CD4-positive, alpha-beta T cell (primary cell): ENCODE measurements at regions not wholly inside any gene's neighbourhood (a gene's known extent, or its start where the extent isn't known, plus 50 kb on each side); places are given as distances from the start of the nearest gene placed in this dataset.

ENCODE experiments used
- ATAC-seq: fragments of 200-7000 bp; cut with Tn5 transposase; one replicate; pipeline ENCODE4 v1.10.0; 2022; ENCODE audit warnings: mild to moderate bottlenecking; ENCODE audit not compliant: poor library complexity
- CTCF ChIA-PET: fragments of 350-600 bp; sonication (Branson Sonifier 250); formaldehyde crosslinking; loops from one replicate; lab custom pipeline; 2021; ENCODE audit warnings: antibody characterized with exemption, inconsistent platforms; lab: Charles Lee
- POLR2A ChIA-PET: fragments of 350-600 bp; sonication (Branson Sonifier 250); formaldehyde crosslinking; loops from one replicate; lab custom pipeline; 2021; ENCODE audit warnings: antibody characterized with exemption, inconsistent platforms; lab: Charles Lee
- DNase-seq, 14 experiments: peaks; one replicate each; pipeline ENCODE4 v3.0.0-alpha.2; 2013 to 2020; ENCODE audit warnings: mixed read lengths in 2 of 14
- H3K27ac ChIP-seq, 2 donors: one replicate each; pipeline versions ENCODE4 v1.5.1 to v1.7.0; 2013; ENCODE audit warnings: low read length in 2 of 2, low read depth in 1 of 2, mild to moderate bottlenecking in 1 of 2
- H3K27me3 ChIP-seq, 2 experiments: 1 replicate in 1 of 2; 2 replicates in 1 of 2; pipeline versions ENCODE4 v1.6.1 to v1.7.0; 2013; ENCODE audit warnings: low read length in 2 of 2, control low read depth in 1 of 2, mild to moderate bottlenecking in 1 of 2, moderate library complexity in 1 of 2; ENCODE audit not compliant: insufficient read depth in 2 of 2, control insufficient read depth in 1 of 2
- H3K36me3 ChIP-seq: one replicate; pipeline ENCODE4 v1.6.1; 2013; ENCODE audit warnings: low read length, control low read depth; ENCODE audit not compliant: insufficient read depth
- H3K4me1 ChIP-seq: one replicate; pipeline ENCODE4 v1.6.1; 2013; ENCODE audit warnings: low read length, control low read depth; ENCODE audit not compliant: insufficient read depth
- H3K4me3 ChIP-seq: one replicate; pipeline ENCODE4 v1.5.1; 2013; ENCODE audit warnings: mild to moderate bottlenecking, low read length, moderate library complexity
- H3K9me3 ChIP-seq, 2 experiments: 1 replicate in 1 of 2; 2 replicates in 1 of 2; pipeline versions ENCODE4 v1.6.1 to v1.7.0; 2013; ENCODE audit warnings: low read length in 2 of 2, mild to moderate bottlenecking in 2 of 2, control low read depth in 1 of 2, moderate library complexity in 1 of 2; ENCODE audit not compliant: control insufficient read depth in 1 of 2, insufficient read depth in 1 of 2
- H3K27ac Mint-ChIP-seq: one replicate; pipeline ENCODE4 v1.8.0; 2020; ENCODE audit warnings: mixed read lengths
- H3K27me3 Mint-ChIP-seq: one replicate; pipeline ENCODE4 v1.8.0; 2021; ENCODE audit warnings: mixed read lengths
- H3K36me3 Mint-ChIP-seq: one replicate; pipeline ENCODE4 v1.8.0; 2021; ENCODE audit warnings: low read depth, mixed read lengths
- H3K4me1 Mint-ChIP-seq: one replicate; pipeline ENCODE4 v1.8.0; 2021; ENCODE audit warnings: low read depth, mixed read lengths
- H3K4me3 Mint-ChIP-seq: one replicate; pipeline ENCODE4 v1.8.0; 2020; ENCODE audit warnings: mild to moderate bottlenecking, mixed read lengths
- H3K9me3 Mint-ChIP-seq: one replicate; pipeline ENCODE4 v1.8.0; 2020; ENCODE audit warnings: mixed read lengths
- CTCF ChIP-seq: fragments of 200-600 bp; IDR thresholded peaks from one replicate; pipeline ENCODE4 v1.8.0; 2022; ENCODE audit warnings: antibody characterized with exemption, mild to moderate bottlenecking
- intact Hi-C, 2 experiments: fragments of 100-400 bp; cut with DNase I in 1 of 2; cut with micrococcal nuclease in 1 of 2; formaldehyde crosslinking; loops; one replicate each; pipeline versions ENCODE4 v1.15.1 to v1.9.0; 2023 to 2025; cut with DNase I, micrococcal nuclease

- no peak overlapping the region for H3K27ac ChIP-seq
- TF ChIP-seq CTCF = no peak
- ATAC-seq = no peak
Measured at GRCh38 chr12:132433641-132434395, 56.1 kb upstream of the FBRSL1 start.

GRCh38 chr12:132432721-132433577 lies 57.0 kb upstream of the FBRSL1 start:
- no peaks in the 10 kb centered on the region for H3K9me3 Mint-ChIP-seq
- no peak for TF ChIP-seq CTCF
- Histone ChIP-seq H3K4me3 (no peak overlapping the region), H3K9me3 (no peaks in the 10 kb centered on the region), H3K36me3 (no peaks in the 10 kb centered on the region), H3K27me3 (no peaks in the 10 kb centered on the region), H3K27ac (no peak overlapping the region), H3K4me1 (peaks cover 73% of the 10 kb centered on the region)
- ATAC-seq (no peak), DNase-seq (no peak)
- H3K36me3 Mint-ChIP-seq = no peaks in the 10 kb centered on the region
- intact Hi-C loops = loop anchor here in 1 of 2 experiments (5.0 kb wide), 1 partner anchor 34 kb away; no protein-coding TSS in a partner anchor
- H3K4me3 Mint-ChIP-seq = peak overlapping the region; percentile 54
- H3K27me3 Mint-ChIP-seq = no peaks in the 10 kb centered on the region
- ChIA-PET POLR2A (interaction anchor here (1.5 kb wide), 1 partner anchor 59 kb away, joined by 3 read pairs; no protein-coding TSS in a partner anchor), CTCF (no interaction called here)
- peaks cover 39% of the 10 kb centered on the region for H3K4me1 Mint-ChIP-seq
- H3K27ac Mint-ChIP-seq = no peak overlapping the region

More at GRCh38 chr12:132433641-132434395, 56.1 kb upstream of the FBRSL1 start:
- ChIA-PET CTCF (no interaction called here), POLR2A (no interaction called here)
- no peak overlapping the region for H3K27ac Mint-ChIP-seq
- no peak overlapping the region for H3K4me3 Mint-ChIP-seq
- H3K27me3 ChIP-seq = no peaks in the 10 kb centered on the region
- H3K27me3 Mint-ChIP-seq = no peaks in the 10 kb centered on the region
- H3K4me3 ChIP-seq = no peak overlapping the region
- H3K9me3 Mint-ChIP-seq = no peaks in the 10 kb centered on the region
- H3K4me1 ChIP-seq = peaks cover 82% of the 10 kb centered on the region
- H3K9me3 ChIP-seq = no peaks in the 10 kb centered on the region
- no peak for DNase-seq
- peaks cover 42% of the 10 kb centered on the region for H3K4me1 Mint-ChIP-seq
- H3K36me3 ChIP-seq = no peaks in the 10 kb centered on the region
- intact Hi-C loops = loop anchor here in 1 of 2 experiments (5.0 kb wide), 1 partner anchor 33 kb away; no protein-coding TSS in a partner anchor
- H3K36me3 Mint-ChIP-seq = no peaks in the 10 kb centered on the region

GRCh38 chr12:132432126-132432705 lies 57.7 kb upstream of the FBRSL1 start:
- intact Hi-C loops = loop anchor here in 1 of 2 experiments (5.0 kb wide), 1 partner anchor 35 kb away; no protein-coding TSS in a partner anchor
- Histone ChIP-seq H3K9me3 (no peaks in the 10 kb centered on the region), H3K4me1 (peaks cover 66% of the 10 kb centered on the region), H3K27me3 (no peaks in the 10 kb centered on the region), H3K4me3 (no peak overlapping the region), H3K36me3 (no peaks in the 10 kb centered on the region), H3K27ac (no peak overlapping the region)
- no peak for TF ChIP-seq CTCF
- POLR2A ChIA-PET = interaction anchor here (1.5 kb wide), 1 partner anchor 60 kb away, joined by 3 read pairs; no protein-coding TSS in a partner anchor
- H3K27ac Mint-ChIP-seq = no peak overlapping the region
- no peaks in the 10 kb centered on the region for H3K27me3 Mint-ChIP-seq
- CTCF ChIA-PET = no interaction called here
- no peaks in the 10 kb centered on the region for H3K36me3 Mint-ChIP-seq
- DNase-seq (no peak), ATAC-seq (no peak)
- no peak overlapping the region for H3K4me3 Mint-ChIP-seq
- H3K4me1 Mint-ChIP-seq = peaks cover 39% of the 10 kb centered on the region
- H3K9me3 Mint-ChIP-seq = no peaks in the 10 kb centered on the region
